GM12872 (cell line): ENCODE measurements at regions not wholly inside any gene's neighbourhood (a gene's known extent, or its start where the extent isn't known, plus 50 kb on each side); places are given as distances from the start of the nearest gene placed in this dataset.

ENCODE experiments used
- TF ChIP-seq, protein P1 (sequence below): IDR thresholded peaks from 3 replicates; pipeline ENCODE4 v1.5.1; 2011; ENCODE audit warnings: low read depth, mild to moderate bottlenecking, low read length, moderate library complexity; ENCODE audit not compliant: insufficient read depth

DNA sequence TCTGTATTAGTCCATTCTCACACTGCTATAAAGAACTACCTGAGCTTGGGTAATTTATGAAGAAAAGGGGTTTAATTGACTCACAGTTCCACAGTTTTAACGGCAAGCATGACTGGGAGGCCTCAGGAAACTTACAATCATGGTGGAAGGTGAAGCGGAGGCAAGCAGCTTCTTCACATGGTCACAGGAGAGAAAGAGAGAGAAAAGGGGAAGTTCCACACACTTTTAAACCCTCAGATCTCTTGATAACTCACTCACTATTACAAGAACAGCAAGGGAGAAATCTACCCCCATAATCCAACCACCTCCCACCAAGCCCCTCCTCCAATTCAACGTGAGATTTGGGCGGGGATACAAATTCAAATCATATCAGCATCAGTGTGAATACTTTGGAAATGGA, 133.4 kb upstream of the SLC30A5 start:
- TF ChIP-seq, protein P1, sequence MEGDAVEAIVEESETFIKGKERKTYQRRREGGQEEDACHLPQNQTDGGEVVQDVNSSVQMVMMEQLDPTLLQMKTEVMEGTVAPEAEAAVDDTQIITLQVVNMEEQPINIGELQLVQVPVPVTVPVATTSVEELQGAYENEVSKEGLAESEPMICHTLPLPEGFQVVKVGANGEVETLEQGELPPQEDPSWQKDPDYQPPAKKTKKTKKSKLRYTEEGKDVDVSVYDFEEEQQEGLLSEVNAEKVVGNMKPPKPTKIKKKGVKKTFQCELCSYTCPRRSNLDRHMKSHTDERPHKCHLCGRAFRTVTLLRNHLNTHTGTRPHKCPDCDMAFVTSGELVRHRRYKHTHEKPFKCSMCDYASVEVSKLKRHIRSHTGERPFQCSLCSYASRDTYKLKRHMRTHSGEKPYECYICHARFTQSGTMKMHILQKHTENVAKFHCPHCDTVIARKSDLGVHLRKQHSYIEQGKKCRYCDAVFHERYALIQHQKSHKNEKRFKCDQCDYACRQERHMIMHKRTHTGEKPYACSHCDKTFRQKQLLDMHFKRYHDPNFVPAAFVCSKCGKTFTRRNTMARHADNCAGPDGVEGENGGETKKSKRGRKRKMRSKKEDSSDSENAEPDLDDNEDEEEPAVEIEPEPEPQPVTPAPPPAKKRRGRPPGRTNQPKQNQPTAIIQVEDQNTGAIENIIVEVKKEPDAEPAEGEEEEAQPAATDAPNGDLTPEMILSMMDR: no peak

DNA sequence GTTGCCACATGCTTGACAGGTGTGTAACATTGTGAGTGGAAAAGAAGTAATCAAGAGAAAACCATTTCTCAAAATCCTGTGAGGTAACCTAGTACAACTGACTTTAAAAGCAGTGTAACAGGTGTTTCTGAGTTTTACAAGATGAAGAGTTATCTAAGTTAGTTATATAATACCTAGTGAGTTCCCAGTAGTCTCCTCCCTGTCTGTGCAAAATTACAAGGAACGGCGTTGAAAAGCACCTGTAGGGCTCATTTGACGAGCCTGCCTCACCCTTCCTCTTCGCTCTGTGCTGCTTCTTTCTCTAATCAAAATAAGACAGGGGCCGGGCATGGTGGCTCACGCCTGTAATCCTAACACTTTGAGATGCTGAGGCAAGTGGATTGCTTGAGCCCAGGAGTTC, 132.9 kb upstream of the SLC30A5 start:
- TF ChIP-seq, protein P1: no peak

DNA sequence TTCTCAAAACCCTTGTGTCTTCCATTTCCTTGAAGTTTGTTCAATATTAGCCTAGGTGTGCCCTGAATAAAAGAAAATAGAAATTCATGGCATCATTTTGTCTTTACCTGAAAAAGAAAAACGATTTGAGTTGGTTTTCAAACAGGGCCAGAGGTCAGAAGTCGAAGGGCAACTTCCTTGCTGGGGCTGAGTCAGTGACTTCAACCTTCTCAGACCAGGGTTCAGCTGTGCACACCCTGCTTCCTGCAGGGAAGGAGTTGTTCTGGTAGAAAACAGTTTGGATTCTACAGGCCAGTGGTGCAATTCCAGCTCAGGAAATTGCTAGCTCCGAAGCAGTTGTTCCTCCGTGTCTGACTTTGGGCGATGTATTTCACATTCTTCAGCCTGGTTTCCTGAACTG, 132.1 kb upstream of the SLC30A5 start:
- TF ChIP-seq, protein P1: no peak

DNA sequence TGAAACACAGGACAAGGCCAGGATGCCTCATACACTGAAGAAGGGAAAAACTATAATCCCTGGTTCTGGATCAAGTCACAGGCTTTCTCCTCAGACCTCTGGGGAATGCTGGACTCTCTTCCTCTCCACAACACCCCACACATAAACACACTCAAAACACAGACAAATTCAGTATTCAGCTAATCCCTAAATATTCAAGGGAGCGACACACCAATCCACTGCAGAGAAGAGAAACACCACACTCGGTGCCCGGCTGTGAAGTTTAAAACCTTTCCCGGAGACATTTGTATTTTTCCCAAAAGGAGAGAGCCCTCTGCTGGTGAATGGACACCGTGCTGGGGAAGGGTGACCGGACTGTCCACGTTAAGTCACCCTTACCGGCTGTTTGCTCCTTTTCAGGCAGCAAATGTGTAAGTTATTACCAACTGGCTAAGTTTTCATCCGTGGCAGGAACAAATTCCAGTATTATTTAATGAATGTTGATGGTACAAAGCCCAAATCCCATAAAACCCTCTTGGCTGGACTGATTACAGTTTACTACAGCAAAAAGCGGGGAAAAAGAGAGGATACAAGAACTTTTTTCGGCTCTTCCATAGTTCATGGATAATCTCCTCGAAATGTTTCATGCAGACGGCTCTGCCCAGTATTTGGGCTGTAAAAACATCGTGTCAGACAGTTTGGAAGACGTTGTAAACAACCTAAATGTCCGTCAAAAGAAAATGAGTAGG, 130.9 kb upstream of the SLC30A5 start:
- TF ChIP-seq, protein P1: peak; percentile 68

DNA sequence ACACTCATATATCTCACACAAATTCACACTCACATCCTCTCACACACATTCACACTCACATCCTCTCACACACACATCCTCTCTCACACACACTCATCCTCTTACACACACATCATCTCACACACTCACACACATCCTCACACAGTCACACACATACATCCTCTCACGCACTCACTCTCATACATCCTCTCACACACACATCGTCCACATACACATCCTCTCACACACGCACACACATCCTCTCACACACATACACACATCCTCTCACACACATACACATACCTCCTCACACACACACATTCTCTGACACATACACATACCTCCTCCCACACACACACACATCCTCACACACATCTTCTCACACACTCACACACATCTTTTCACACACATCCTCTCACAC, 129.1 kb upstream of the SLC30A5 start:
- TF ChIP-seq, protein P1: no peak

DNA sequence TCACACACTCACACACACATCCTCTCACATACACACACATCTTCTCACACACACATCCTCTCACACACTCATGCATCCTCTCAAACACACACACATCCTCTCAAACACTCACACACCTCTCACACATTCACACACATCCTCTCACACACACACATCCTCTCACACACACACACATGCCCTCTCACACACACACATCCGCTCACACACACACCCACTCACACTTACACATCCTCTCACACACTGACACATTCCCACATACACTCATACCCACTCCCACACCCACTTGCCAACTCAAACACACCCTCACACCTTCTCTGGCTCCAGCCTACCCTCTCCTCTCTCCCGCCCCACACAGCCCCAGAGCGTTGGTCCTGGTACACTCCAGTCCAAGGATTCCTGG, 127.9 kb upstream of the SLC30A5 start:
- TF ChIP-seq, protein P1: no peak

DNA sequence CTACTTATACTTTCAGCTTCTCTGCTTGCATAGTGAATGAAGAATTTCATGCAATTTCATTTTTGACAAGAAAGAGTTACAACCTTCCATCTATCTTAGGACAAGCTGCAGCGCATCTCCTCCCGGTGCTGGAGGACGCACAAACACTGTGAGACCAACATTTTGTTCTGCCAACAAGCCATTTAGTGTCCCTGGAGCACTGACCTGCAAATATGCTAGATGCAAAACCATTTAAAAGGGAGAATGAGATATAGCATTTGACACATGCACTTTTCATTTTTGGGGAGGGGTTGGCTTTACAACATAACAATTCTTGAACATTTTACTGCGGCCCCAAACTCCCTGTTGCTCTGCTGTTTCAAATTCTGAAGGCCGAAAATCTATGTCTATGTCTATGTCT, 127.2 kb upstream of the SLC30A5 start:
- TF ChIP-seq, protein P1: no peak
